IMR-90 (cell line): ENCODE measurements at regions not wholly inside any gene's neighbourhood (a gene's known extent, or its start where the extent isn't known, plus 50 kb on each side); places are given as distances from the start of the nearest gene placed in this dataset.
"Not testable (repeated sequence)": the region's sequence is repeated elsewhere in the genome, so short reads cannot be mapped to it uniquely, and the experiment has no call there.

ENCODE experiments used
- ATAC-seq: fragments of 200-7000 bp; cut with Tn5 transposase; 2 replicates; pipeline ENCODE4 v1.9.1; 2020; ENCODE audit warnings: low read depth, mild to moderate bottlenecking, moderate library complexity
- BruUV-seq: library from RNA; stranded (reverse); fragments of 400-500 nt; replicated peaks from 2 replicates; lab custom pipeline; 2021; lab: Mats Ljungman, UMichigan
- CTCF ChIA-PET: fragments of 300-600 bp; formaldehyde crosslinking; extraction: SDS; loops from one replicate; lab custom pipeline; 2021; ENCODE audit warnings: antibody characterized with exemption; lab: Yijun Ruan, JAX
- POLR2A ChIA-PET: fragments of 300-600 bp; sonication (Branson Sonifier 250); formaldehyde crosslinking; loops from one replicate; lab custom pipeline; 2022; ENCODE audit warnings: antibody characterized with exemption; ENCODE audit not compliant: unreplicated experiment; lab: Charles Lee
- DNase-seq: peaks from one replicate; pipeline ENCODE4 v3.0.0; 2013
- H2AFZ ChIP-seq: replicated peaks from 2 replicates; pipeline ENCODE3; 2013; ENCODE audit warnings: low read length, mild to moderate bottlenecking; ENCODE audit not compliant: poor library complexity
- H2AK5ac ChIP-seq: 2 replicates; pipeline ENCODE4 v1.6.1; 2013; ENCODE audit warnings: low read depth, low read length, inconsistent platforms
- H2AK9ac ChIP-seq: replicated peaks from 2 replicates; pipeline ENCODE3; 2013; ENCODE audit warnings: mild to moderate bottlenecking, low read depth, low read length, moderate library complexity; ENCODE audit not compliant: poor library complexity
- H2BK120ac ChIP-seq: 2 replicates; pipeline ENCODE4 v1.6.1; 2013; ENCODE audit warnings: low read depth, low read length, inconsistent platforms
- H2BK15ac ChIP-seq: 3 replicates; pipeline ENCODE4 v1.6.1; 2013; ENCODE audit warnings: low read depth, low read length, inconsistent platforms
- H2BK20ac ChIP-seq: 2 replicates; pipeline ENCODE4 v1.6.1; 2013; ENCODE audit warnings: low read depth, mild to moderate bottlenecking, inconsistent platforms, low read length, moderate library complexity
- H2BK5ac ChIP-seq: 2 replicates; pipeline ENCODE4 v1.6.1; 2013; ENCODE audit warnings: mild to moderate bottlenecking, low read depth, low read length, inconsistent platforms; ENCODE audit not compliant: poor library complexity, severe bottlenecking
- H3K14ac ChIP-seq: replicated peaks from 2 replicates; pipeline ENCODE4 v1.6.1; 2013; ENCODE audit warnings: low read depth, low read length, inconsistent platforms
- H3K18ac ChIP-seq: 2 replicates; pipeline ENCODE4 v1.6.1; 2013; ENCODE audit warnings: low read depth, low read length, control low read depth
- H3K23ac ChIP-seq: 2 replicates; pipeline ENCODE4 v1.6.1; 2013; ENCODE audit warnings: low read depth, low read length, inconsistent platforms
- H3K27ac ChIP-seq: 2 replicates; pipeline ENCODE4 v1.5.1; 2013; ENCODE audit warnings: mild to moderate bottlenecking, control low read depth, low read length; ENCODE audit not compliant: insufficient read depth
- H3K27me3 ChIP-seq: 2 replicates; pipeline ENCODE4 v1.6.1; 2013; ENCODE audit warnings: low read length; ENCODE audit not compliant: control insufficient read depth, insufficient read depth
- H3K36me3 ChIP-seq: 2 replicates; pipeline ENCODE4 v1.6.1; 2013; ENCODE audit warnings: low read length, mixed read lengths; ENCODE audit not compliant: control insufficient read depth, insufficient read depth
- H3K4ac ChIP-seq: 2 replicates; pipeline ENCODE4 v1.6.1; 2013; ENCODE audit warnings: low read depth, low read length, inconsistent platforms
- H3K4me1 ChIP-seq: 2 replicates; pipeline ENCODE4 v1.6.1; 2013; ENCODE audit warnings: low read length, mixed read lengths; ENCODE audit not compliant: control insufficient read depth, insufficient read depth
- H3K4me2 ChIP-seq: 2 replicates; pipeline ENCODE4 v1.6.1; 2013; ENCODE audit warnings: low read depth, mild to moderate bottlenecking, control low read depth, low read length, moderate library complexity
- H3K4me3 ChIP-seq: 2 replicates; pipeline ENCODE4 v1.5.1; 2013; ENCODE audit warnings: low read depth, mild to moderate bottlenecking, control low read depth, low read length, moderate library complexity; ENCODE audit not compliant: insufficient read depth
- H3K56ac ChIP-seq: 2 replicates; pipeline ENCODE4 v1.6.1; 2013; ENCODE audit warnings: low read length, inconsistent platforms; ENCODE audit not compliant: insufficient read depth; ENCODE audit errors: extremely low read depth
- H3K79me1 ChIP-seq, 2 experiments: 2 replicates each; pipeline ENCODE4 v1.6.1; 2013; ENCODE audit warnings: low read length in 2 of 2, inconsistent platforms in 1 of 2, low read depth in 1 of 2
- H3K9ac ChIP-seq: 2 replicates; pipeline ENCODE4 v1.6.1; 2013; ENCODE audit warnings: low read depth, low read length, control low read depth
- H3K9me1 ChIP-seq: 2 replicates; pipeline ENCODE4 v1.6.1; 2013; ENCODE audit warnings: low read length, inconsistent platforms; ENCODE audit not compliant: insufficient read depth
- H3K9me3 ChIP-seq: 2 replicates; pipeline ENCODE4 v1.6.1; 2013; ENCODE audit warnings: low read length; ENCODE audit not compliant: control insufficient read depth, insufficient read depth
- H4K20me1 ChIP-seq: 2 replicates; pipeline ENCODE4 v1.6.1; 2013; ENCODE audit warnings: low read length, inconsistent platforms; ENCODE audit not compliant: insufficient read depth
- H4K5ac ChIP-seq: 2 replicates; pipeline ENCODE4 v1.6.1; 2013; ENCODE audit warnings: mild to moderate bottlenecking, low read depth, low read length, control low read depth
- H4K8ac ChIP-seq, 2 experiments: 2 replicates each; pipeline ENCODE4 v1.6.1; 2013; ENCODE audit warnings: low read depth in 2 of 2, low read length in 2 of 2, control low read depth in 1 of 2, inconsistent platforms in 1 of 2
- H4K91ac ChIP-seq: 2 replicates; pipeline ENCODE4 v1.6.1; 2013; ENCODE audit warnings: low read depth, low read length, inconsistent platforms; ENCODE audit not compliant: insufficient read depth
- WGBS, 2 experiments: methylation state at CpG; one replicate each; pipeline versions ENCODE4 v1.1.5 to v1.1.7; 2013; ENCODE audit warnings: missing lambda C conversion rate in 2 of 2; ENCODE audit not compliant: insufficient read length in 1 of 2; ENCODE audit errors: extremely low coverage in 2 of 2; 5-methylcytosine and 5-hydroxymethylcytosine counted together
- dilution Hi-C: fragments of 300-500 bp; cut with HindIII; formaldehyde crosslinking; loops from one replicate; pipeline ENCODE4 v1.14.3; 2018; ENCODE audit warnings: low sequenced_read_pairs; ENCODE audit not compliant: unreplicated experiment
- in situ Hi-C: fragments of 300-500 bp; cut with MboI; formaldehyde crosslinking; loops from 3 replicates; pipeline ENCODE4 v1.14.3; 2019; ENCODE audit warnings: low sequenced_read_pairs, inconsistent platforms, mixed read lengths
- intact Hi-C: fragments of 100-400 bp; cut with micrococcal nuclease; formaldehyde crosslinking; loops from 2 replicates; pipeline ENCODE4 v1.10.0; 2022

DNA sequence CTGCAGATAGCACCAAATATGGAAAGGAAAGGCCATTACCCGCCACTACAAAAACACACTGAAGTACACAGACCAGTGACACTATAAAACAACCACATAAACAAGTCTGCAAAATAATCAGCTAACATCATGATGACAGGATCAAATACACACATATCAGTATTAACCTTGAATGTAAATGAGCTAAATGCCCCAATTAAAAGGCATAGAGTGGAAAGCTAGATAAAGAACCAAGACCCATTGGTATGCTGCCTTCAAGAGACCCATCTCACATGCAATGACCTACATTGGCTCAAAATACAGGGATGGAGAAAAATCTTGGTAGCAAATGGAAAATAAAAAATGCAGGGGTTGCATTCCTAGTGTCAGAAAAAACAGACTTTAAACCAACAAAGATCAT lies 393.9 kb upstream of the GRAMD2B start:
- H4K91ac ChIP-seq, H4K5ac ChIP-seq, H2BK5ac ChIP-seq, H3K56ac ChIP-seq, H3K36me3 ChIP-seq, H2AFZ ChIP-seq, H3K4me1 ChIP-seq, ATAC-seq, H2AK5ac ChIP-seq, BruUV-seq, intact Hi-C loops, DNase-seq, H3K4me2 ChIP-seq, in situ Hi-C loops, H3K23ac ChIP-seq, H3K9me1 ChIP-seq, POLR2A ChIA-PET, H3K9me3 ChIP-seq, H3K9ac ChIP-seq, H3K4me3 ChIP-seq, H2BK120ac ChIP-seq, H2AK9ac ChIP-seq, H4K8ac ChIP-seq, H3K4ac ChIP-seq, H3K79me1 ChIP-seq, H3K18ac ChIP-seq, H3K27me3 ChIP-seq, H4K20me1 ChIP-seq, CTCF ChIA-PET, H3K27ac ChIP-seq, H2BK20ac ChIP-seq, H3K14ac ChIP-seq, dilution Hi-C loops, H2BK15ac ChIP-seq: not testable (repeated sequence)
- no CpG with 5 or more reads among the region's 1 CpG for WGBS, 2 experiments
